GM18909 (cell line): ENCODE measurements at regions not wholly inside any gene's neighbourhood (a gene's known extent, or its start where the extent isn't known, plus 50 kb on each side); places are given as distances from the start of the nearest gene placed in this dataset.

Source experiments
- ATAC-seq: cut with Tn5 transposase; IDR thresholded peaks from one replicate; pipeline ENCODE4 v1.9.1; 2021; ENCODE audit warnings: mild to moderate bottlenecking; ENCODE audit not compliant: unreplicated experiment, poor library complexity

- ATAC-seq = no peak
These were observed 999.0 kb upstream of the ADGRL2 start for GRCh38 chr1:80801695-80802094.

- ATAC-seq = no peak
These were observed 1001.3 kb upstream of the ADGRL2 start for GRCh38 chr1:80799457-80799856.

GRCh38 chr1:80779275-80779674 is 1021.5 kb upstream of the ADGRL2 start:
- ATAC-seq = no peak

GRCh38 chr1:80778094-80778840 is 1022.5 kb upstream of the ADGRL2 start:
- no peak for ATAC-seq

GRCh38 chr1:80776266-80776665 is 1024.5 kb upstream of the ADGRL2 start:
- no peak for ATAC-seq

GRCh38 chr1:80769208-80769750 is 1031.5 kb upstream of the ADGRL2 start:
- ATAC-seq = no peak

- no peak for ATAC-seq
These were observed 1033.0 kb upstream of the ADGRL2 start for GRCh38 chr1:80767711-80768110.

- ATAC-seq = no peak
These were observed 1041.4 kb upstream of the ADGRL2 start for GRCh38 chr1:80759354-80759753.

- ATAC-seq = no peak
These were observed 1044.8 kb upstream of the ADGRL2 start for GRCh38 chr1:80755944-80756343.

- ATAC-seq = no peak
These were observed 1049.5 kb upstream of the ADGRL2 start for GRCh38 chr1:80751204-80751603.

GRCh38 chr1:80731241-80731894 is 1069.4 kb upstream of the ADGRL2 start:
- no peak for ATAC-seq

- no peak for ATAC-seq
These were observed 1078.1 kb upstream of the ADGRL2 start for GRCh38 chr1:80722611-80723010.

- no peak for ATAC-seq
These were observed 1094.2 kb upstream of the ADGRL2 start for GRCh38 chr1:80706526-80706925.

- ATAC-seq = no peak
These were observed 1122.3 kb upstream of the ADGRL2 start for GRCh38 chr1:80678438-80678837.

- ATAC-seq = no peak
These were observed 1125.3 kb upstream of the ADGRL2 start for GRCh38 chr1:80675454-80675853.

GRCh38 chr1:80673935-80674597 is 1126.7 kb upstream of the ADGRL2 start:
- ATAC-seq = no peak

- no peak for ATAC-seq
These were observed 1132.4 kb upstream of the ADGRL2 start for GRCh38 chr1:80668372-80668771.

GRCh38 chr1:80666073-80666472 is 1134.7 kb upstream of the ADGRL2 start:
- ATAC-seq = no peak

- no peak for ATAC-seq
These were observed 1141.6 kb upstream of the ADGRL2 start for GRCh38 chr1:80659161-80659560.

- no peak for ATAC-seq
These were observed 1143.0 kb upstream of the ADGRL2 start for GRCh38 chr1:80657707-80658106.

GRCh38 chr1:80657044-80657643 is 1143.6 kb upstream of the ADGRL2 start:
- no peak for ATAC-seq
